ENCODE measurements at regions not wholly inside any gene's neighbourhood (a gene's known extent, or its start where the extent isn't known, plus 50 kb on each side); places are given as distances from the start of the nearest gene placed in this dataset.
A peak's percentile ranks its signal among the peaks of the same experiment; 100 is the strongest.
"Not testable (repeated sequence)": the region's sequence is repeated elsewhere in the genome, so short reads cannot be mapped to it uniquely, and the experiment has no call there.

DNA sequence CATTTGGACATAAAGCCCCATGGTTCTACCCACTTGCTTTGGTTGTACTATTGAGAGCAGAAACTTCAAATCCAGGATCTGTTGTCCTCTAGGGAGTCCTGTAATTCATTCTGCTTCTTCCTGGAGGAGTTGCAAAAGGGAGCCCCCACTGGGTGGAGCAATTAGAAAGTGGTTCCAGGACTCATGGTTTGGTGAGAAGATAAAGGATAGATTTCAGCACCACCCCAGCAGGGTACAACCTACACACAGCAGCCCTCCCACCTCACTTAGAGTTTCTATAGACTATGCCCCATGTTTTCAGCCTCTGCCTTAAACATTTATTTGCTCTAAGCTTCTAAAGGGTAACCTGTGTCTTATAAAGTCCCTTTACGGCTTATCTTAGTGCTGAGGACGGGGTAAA lies 112.6 kb upstream of the ARRDC3 start:
- DNase-seq = no peak

DNA sequence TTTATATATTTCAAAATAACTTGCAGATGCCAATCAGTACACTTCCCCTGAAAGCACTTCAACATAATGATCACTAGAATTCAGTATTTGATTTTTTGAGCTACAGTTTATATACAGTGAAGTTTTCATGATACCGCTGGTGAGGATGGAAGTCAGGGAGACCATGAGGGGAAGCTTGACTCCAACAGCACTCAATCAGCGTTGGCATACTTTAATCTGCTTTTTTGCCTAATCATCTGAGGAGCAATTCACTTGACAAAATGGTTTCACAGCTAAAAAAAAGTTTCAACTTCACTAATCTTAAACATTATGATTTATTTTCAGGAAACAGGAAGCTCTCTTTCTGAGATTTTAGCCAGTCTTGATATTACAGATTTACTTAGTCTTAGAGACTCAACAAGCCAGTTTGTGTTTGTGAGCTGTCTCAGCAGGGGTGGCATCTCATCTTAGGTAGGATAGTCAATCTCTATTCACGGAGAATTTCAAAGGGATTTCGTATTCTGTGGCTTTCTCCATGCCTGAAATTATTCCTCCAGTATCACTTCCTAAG lies 111.4 kb upstream of the ARRDC3 start:
- DNase-seq = no peak

GRCh38 chr5:91493086-91493485 lies 110.0 kb upstream of the ARRDC3 start:
- no peak for DNase-seq

- DNase-seq = no peak
Measured at GRCh38 chr5:91491229-91491628, 108.1 kb upstream of the ARRDC3 start.

DNA sequence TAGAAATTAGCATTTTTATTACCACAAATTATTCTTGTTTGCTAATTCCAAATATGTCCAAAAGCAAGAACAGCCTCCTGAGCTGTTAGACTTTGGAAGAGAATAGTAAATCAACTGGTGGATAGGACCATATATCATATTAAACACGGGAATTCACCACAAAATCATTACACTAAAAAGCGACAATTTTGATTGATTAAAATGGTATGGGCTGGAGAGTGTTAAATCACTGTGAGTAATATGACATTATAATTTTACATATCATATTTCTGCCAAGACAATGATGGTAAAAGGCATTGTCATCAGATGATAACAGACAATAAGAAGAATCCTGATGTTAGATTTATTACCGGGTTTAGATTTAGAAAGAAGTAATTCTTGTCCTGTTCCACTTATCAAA lies 107.2 kb upstream of the ARRDC3 start:
- DNase-seq = no peak

GRCh38 chr5:91487420-91487819 lies 104.3 kb upstream of the ARRDC3 start:
- DNase-seq = peak; percentile 1

DNA sequence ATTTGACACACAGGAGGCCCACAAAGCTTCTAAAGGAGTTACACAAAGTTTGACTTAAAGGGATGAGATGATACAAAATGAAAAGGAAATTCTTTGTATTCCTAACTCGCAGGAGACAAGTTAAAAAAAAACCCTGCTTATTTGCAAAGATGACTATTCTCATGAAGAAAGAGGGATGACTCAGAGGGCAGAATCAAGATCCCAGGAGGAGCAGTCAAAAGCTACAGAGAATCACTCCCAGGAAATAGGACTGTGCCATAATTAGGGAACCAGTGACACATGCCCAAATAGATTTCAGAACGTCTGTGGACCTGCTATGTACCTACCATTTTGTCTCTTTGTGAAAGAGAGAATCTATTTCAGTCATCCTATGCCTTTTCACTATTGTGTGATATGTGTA lies 103.5 kb upstream of the ARRDC3 start:
- DNase-seq = no peak

- DNase-seq = no peak
Measured at GRCh38 chr5:91484662-91485061, 101.5 kb upstream of the ARRDC3 start.

- DNase-seq = not testable (repeated sequence)
Measured at GRCh38 chr5:91479376-91479775, 96.3 kb upstream of the ARRDC3 start.

GRCh38 chr5:91478096-91478495 lies 95.0 kb upstream of the ARRDC3 start:
- DNase-seq = no peak

DNA sequence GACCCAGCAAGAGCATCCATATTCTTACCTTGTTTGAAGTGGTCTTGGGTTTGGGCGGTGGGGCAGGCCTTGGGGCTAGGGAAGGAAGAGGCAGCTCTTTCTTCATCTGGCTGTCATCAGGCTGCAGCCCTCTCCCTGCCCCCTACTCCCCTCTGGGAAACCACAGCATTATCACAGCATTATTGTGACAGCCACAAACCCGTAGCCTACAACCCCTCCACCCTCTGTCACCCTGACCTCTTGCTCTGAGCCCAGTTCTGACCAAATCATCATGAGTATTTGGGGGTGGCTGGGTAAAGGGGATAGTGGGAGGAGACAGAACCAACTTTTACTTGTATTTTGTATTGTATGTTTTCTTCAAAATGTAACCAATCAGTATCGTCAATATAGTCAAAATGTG lies 94.3 kb upstream of the ARRDC3 start:
- DNase-seq = no peak

GRCh38 chr5:91474201-91474600 lies 91.1 kb upstream of the ARRDC3 start:
- no peak for DNase-seq

DNA sequence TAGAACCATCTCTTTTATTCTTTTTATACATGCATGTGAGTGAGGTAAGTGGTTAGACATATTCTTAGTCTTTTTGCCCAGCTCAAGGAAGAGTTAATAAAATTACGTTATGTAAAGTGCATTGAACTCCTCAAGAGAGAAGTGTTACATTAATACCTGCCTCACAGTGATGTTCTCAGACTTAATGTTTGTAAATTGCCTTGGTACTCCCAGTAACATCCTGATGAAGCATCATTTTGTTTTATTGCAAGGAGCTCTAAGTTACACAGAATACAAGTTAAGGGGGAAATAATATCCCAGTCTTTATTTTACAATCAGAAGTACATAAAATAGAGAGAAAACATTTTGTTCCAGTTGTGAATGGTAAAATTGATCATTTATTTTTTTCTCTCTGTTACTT lies 89.5 kb upstream of the ARRDC3 start:
- DNase-seq = no peak

- DNase-seq = no peak
Measured at GRCh38 chr5:91469517-91470165, 86.5 kb upstream of the ARRDC3 start.

DNA sequence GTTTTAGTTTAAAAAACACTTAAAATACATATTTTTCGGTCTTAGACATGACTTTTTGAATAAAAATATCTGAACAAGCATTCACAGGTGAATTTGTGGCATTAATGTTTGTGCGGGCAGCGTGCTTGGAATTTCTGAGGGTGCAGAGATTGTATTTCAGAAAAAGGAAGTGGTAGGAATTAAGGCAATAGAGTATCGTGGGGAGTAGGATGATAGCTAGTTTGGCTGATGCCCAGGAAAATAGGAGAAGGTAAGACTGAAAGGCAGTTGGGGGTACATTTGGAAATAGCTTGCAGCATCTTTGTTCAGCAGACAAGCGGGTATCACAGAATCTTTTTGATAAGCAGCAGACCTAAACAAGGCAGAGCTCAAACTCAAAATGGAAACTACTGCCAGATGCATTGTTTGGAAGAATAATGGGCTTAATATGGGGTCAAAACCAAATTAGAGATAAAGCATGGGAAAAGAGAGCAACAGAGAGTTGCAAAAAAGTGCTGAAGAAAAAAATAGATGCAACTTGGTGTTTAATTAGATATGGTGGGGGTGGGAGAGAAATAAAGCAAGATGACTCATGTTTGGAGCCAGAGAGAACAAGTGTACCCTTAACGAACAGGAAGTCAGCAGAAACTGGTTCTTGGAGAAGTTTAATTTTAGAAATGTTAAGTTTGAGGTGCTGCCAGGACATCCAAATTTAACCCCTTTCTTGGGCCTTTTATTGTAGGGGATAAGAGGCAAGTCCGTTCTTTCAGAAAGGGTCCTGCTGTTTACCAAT lies 85.7 kb upstream of the ARRDC3 start:
- DNase-seq = no peak

DNA sequence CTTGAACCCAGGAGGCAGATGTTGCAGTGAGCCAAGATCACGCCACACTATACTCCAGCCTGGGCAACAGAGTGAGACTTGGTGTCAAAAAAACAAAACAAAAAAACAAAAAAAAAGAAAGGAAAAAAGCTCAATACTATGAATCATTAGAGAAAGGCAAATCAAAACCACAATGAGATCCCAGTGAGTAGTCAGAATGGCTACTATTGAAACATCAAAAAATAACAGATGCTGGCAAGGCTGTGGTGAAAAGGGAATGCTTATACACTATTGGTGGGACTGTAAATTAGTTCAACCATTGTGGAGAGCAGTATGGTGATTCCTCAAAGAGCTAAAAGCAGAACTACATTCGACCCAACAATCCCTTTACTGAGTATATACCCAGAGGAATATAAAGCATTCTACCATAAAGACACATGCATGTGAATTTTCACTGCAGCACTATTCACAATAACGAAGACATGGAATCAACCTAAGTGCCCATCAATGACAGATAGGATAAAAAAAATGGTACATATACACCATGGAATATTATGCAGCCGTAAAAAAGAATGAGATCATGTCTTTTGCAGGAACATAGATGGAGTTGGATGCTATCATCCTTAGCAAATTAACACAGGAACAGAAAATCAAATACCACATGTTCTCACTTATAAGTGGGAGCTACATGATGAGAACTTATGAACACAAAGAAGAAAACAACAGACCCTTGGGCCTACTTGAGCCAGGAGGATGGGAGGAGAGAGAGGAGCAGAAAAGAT lies 81.9 kb upstream of the ARRDC3 start:
- DNase-seq = no peak

- no peak for DNase-seq
Measured at GRCh38 chr5:91457681-91458058, 74.6 kb upstream of the ARRDC3 start.

GRCh38 chr5:91456928-91457680 lies 74.0 kb upstream of the ARRDC3 start:
- DNase-seq = no peak

DNA sequence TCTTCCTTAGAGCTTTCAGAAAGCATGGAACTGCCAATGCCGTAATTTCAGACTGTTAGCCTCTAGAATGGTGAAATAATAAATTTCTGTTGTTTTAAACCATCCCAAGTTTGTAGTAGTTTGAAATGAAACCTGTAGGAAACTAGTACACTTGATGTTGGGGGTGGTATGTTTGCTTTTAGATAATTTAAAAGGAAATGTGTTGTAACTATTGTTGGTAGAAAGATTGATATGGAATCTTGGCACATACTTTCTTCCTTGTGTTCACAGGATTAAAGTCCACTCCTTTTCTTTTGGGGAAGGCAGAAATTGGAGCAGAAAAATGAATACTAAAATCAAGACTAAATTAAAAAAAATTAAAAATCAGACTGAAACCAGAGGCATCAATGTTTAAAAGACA lies 66.0 kb upstream of the ARRDC3 start:
- no peak for DNase-seq

GRCh38 chr5:91448079-91448478 lies 65.0 kb upstream of the ARRDC3 start:
- not testable (repeated sequence) for DNase-seq

DNA sequence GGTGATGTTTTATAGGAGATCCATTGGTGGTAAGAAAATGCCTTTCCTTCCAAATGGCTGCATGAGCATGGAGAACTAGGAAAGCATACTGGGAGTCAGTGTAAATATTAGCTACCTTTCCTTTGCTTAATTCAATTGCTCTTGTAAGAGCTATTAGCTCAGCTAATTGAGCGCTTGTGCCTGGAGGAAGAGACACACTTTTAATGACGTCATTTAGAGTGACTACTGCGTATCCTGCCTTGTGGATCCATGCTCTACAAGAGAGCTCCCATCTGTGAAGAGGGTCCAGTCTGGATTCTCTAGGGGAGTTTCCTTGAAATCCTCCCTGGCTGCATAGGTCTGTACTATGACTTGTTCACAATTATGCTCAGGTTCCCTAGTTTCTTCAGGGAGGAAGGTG lies 63.8 kb upstream of the ARRDC3 start:
- DNase-seq = not testable (repeated sequence)

- no peak for DNase-seq
Measured at GRCh38 chr5:91443761-91444467, 60.8 kb upstream of the ARRDC3 start.
